Upper lobe of right lung (tissue), 1 donor: ENCODE measurements at regions not wholly inside any gene's neighbourhood (a gene's known extent, or its start where the extent isn't known, plus 50 kb on each side); places are given as distances from the start of the nearest gene placed in this dataset.

ENCODE experiments used
- ATAC-seq: fragments of 200-7000 bp; cut with Tn5 transposase; one replicate; pipeline ENCODE4 v1.9.1; 2020; ENCODE audit warnings: mild to moderate bottlenecking, moderate library complexity
- DNase-seq: peaks from one replicate; pipeline ENCODE4 v3.0.0-alpha.2; 2020
- H3K27ac ChIP-seq: fragments of 200-600 bp; one replicate; pipeline ENCODE4 v1.8.0; 2022
- H3K27me3 ChIP-seq: fragments of 200-600 bp; one replicate; pipeline ENCODE4 v1.8.0; 2022; ENCODE audit warnings: mild to moderate bottlenecking
- H3K36me3 ChIP-seq: fragments of 200-600 bp; one replicate; pipeline ENCODE4 v1.8.0; 2022
- H3K4me1 ChIP-seq: fragments of 200-600 bp; one replicate; pipeline ENCODE4 v1.8.0; 2022
- H3K4me3 ChIP-seq: fragments of 200-600 bp; one replicate; pipeline ENCODE4 v1.8.0; 2022; ENCODE audit warnings: mild to moderate bottlenecking
- H3K9me3 ChIP-seq: fragments of 200-600 bp; one replicate; pipeline ENCODE4 v1.8.0; 2022
- CTCF ChIP-seq: fragments of 200-600 bp; IDR thresholded peaks from one replicate; pipeline ENCODE4 v1.8.0; 2022; ENCODE audit warnings: antibody characterized with exemption
- intact Hi-C: fragments of 100-400 bp; cut with DNase I; formaldehyde crosslinking; loops from one replicate; pipeline ENCODE4 v1.11.0; 2022
- donor health status: DM: no; HTN: yes; CAD: no; lungs with severe emphysema.

GRCh38 chr11:111123463-111124398 lies 121.8 kb upstream of the POU2AF2 start:
- ATAC-seq (peak; percentile 59), DNase-seq (no peak)
- H3K27me3 ChIP-seq, result no peaks in the 10 kb centered on the region
- H3K4me1 ChIP-seq, result no peaks in the 10 kb centered on the region
- no peak overlapping the region for H3K4me3 ChIP-seq
- intact Hi-C loops, result no loop called here
- H3K27ac ChIP-seq, result no peak overlapping the region
- H3K36me3 ChIP-seq, result no peaks in the 10 kb centered on the region
- H3K9me3 ChIP-seq, result no peaks in the 10 kb centered on the region
- no peak for TF ChIP-seq CTCF

GRCh38 chr11:111120696-111121302 lies 124.7 kb upstream of the POU2AF2 start:
- no peak for DNase-seq
- intact Hi-C loops, result no loop called here
- Histone ChIP-seq H3K4me3 (no peak overlapping the region), H3K27ac (no peak overlapping the region), H3K4me1 (no peaks in the 10 kb centered on the region), H3K9me3 (no peaks in the 10 kb centered on the region), H3K27me3 (no peaks in the 10 kb centered on the region), H3K36me3 (no peaks in the 10 kb centered on the region)
- no peak for ATAC-seq
- no peak for TF ChIP-seq CTCF

- Histone ChIP-seq H3K36me3 (no peaks in the 10 kb centered on the region), H3K4me3 (no peak overlapping the region), H3K4me1 (no peaks in the 10 kb centered on the region), H3K27ac (no peak overlapping the region), H3K27me3 (no peaks in the 10 kb centered on the region), H3K9me3 (no peaks in the 10 kb centered on the region)
- ATAC-seq, result no peak
- TF ChIP-seq CTCF, result no peak
- DNase-seq, result no peak
- intact Hi-C loops, result no loop called here
Observed at GRCh38 chr11:111120161-111120560, 125.4 kb upstream of the POU2AF2 start.

- Histone ChIP-seq H3K9me3 (no peaks in the 10 kb centered on the region), H3K4me3 (no peak overlapping the region), H3K36me3 (no peaks in the 10 kb centered on the region), H3K27me3 (no peaks in the 10 kb centered on the region), H3K27ac (no peak overlapping the region), H3K4me1 (no peaks in the 10 kb centered on the region)
- no peak for ATAC-seq
- no peak for TF ChIP-seq CTCF
- intact Hi-C loops, result no loop called here
- no peak for DNase-seq
Observed at GRCh38 chr11:111119751-111120150, 125.8 kb upstream of the POU2AF2 start.

GRCh38 chr11:111115890-111116289 lies 129.6 kb upstream of the POU2AF2 start:
- Histone ChIP-seq H3K4me1 (no peaks in the 10 kb centered on the region), H3K36me3 (no peaks in the 10 kb centered on the region), H3K27me3 (no peaks in the 10 kb centered on the region), H3K4me3 (no peak overlapping the region), H3K9me3 (no peaks in the 10 kb centered on the region), H3K27ac (no peak overlapping the region)
- intact Hi-C loops, result no loop called here
- ATAC-seq, result no peak
- TF ChIP-seq CTCF, result no peak
- DNase-seq, result no peak
